Smooth muscle cell (in vitro differentiated cells): ENCODE measurements at regions not wholly inside any gene's neighbourhood (a gene's known extent, or its start where the extent isn't known, plus 50 kb on each side); places are given as distances from the start of the nearest gene placed in this dataset.

Source experiments
- DNase-seq: peaks from one replicate; lab custom pipeline; 2025; ENCODE audit not compliant: unreplicated experiment; lab: John Stamatoyannopoulos, UW
- H2AFZ ChIP-seq: fragments of 200-600 bp; sonication (generic); 2 replicates; pipeline ENCODE4 v1.6.0; 2016; ENCODE audit warnings: antibody characterized with exemption, low read depth, mild to moderate bottlenecking
- H3F3A ChIP-seq: fragments of 200-600 bp; sonication (generic); 2 replicates; pipeline ENCODE4 v1.6.0; 2017; ENCODE audit warnings: antibody characterized with exemption, low read depth
- H3K27ac ChIP-seq: fragments of 200-600 bp; sonication (generic); 2 replicates; pipeline ENCODE4 v1.5.1; 2016; ENCODE audit warnings: low read depth, mild to moderate bottlenecking
- H3K27me3 ChIP-seq: fragments of 200-600 bp; sonication (generic); 2 replicates; pipeline ENCODE4 v1.6.1; 2016; ENCODE audit warnings: low read depth, mild to moderate bottlenecking
- H3K36me3 ChIP-seq: fragments of 200-600 bp; sonication (generic); 2 replicates; pipeline ENCODE4 v1.5.1; 2016; ENCODE audit warnings: low read depth
- H3K4me1 ChIP-seq: fragments of 200-600 bp; sonication (generic); 2 replicates; pipeline ENCODE4 v1.5.1; 2016; ENCODE audit warnings: low read depth
- H3K4me2 ChIP-seq: fragments of 200-600 bp; sonication (generic); 2 replicates; pipeline ENCODE4 v1.6.0; 2016; ENCODE audit warnings: mild to moderate bottlenecking
- H3K4me3 ChIP-seq: fragments of 200-600 bp; sonication (generic); 2 replicates; pipeline ENCODE4 v1.5.1; 2016; ENCODE audit warnings: mild to moderate bottlenecking
- H3K79me2 ChIP-seq: fragments of 200-600 bp; sonication (generic); 2 replicates; pipeline ENCODE4 v1.6.0; 2016; ENCODE audit warnings: low read depth, mild to moderate bottlenecking
- H3K9ac ChIP-seq: fragments of 200-600 bp; sonication (generic); 2 replicates; pipeline ENCODE4 v1.6.0; 2016; ENCODE audit warnings: low read depth
- H3K9me3 ChIP-seq: fragments of 200-600 bp; sonication (generic); replicated peaks from 2 replicates; pipeline ENCODE4 v1.5.1; 2016; ENCODE audit warnings: low read depth
- H4K20me1 ChIP-seq: fragments of 200-600 bp; sonication (generic); 2 replicates; pipeline ENCODE4 v1.6.0; 2016; ENCODE audit warnings: low read depth
- CTCF ChIP-seq: fragments of 200-600 bp; sonication (generic); IDR thresholded peaks from 2 replicates; pipeline ENCODE4 v1.5.1; 2017; ENCODE audit warnings: borderline replicate concordance, mild to moderate bottlenecking, antibody characterized with exemption; ENCODE audit not compliant: insufficient read depth, poor library complexity, severe bottlenecking
- WGBS: methylation state at CpG from one replicate; pipeline ENCODE4 v1.1.7; 2016; ENCODE audit warnings: low lambda C conversion rate; 5-methylcytosine and 5-hydroxymethylcytosine counted together

- H3K4me1 ChIP-seq, result no peaks in the 10 kb centered on the region
- no peaks in the 10 kb centered on the region for H4K20me1 ChIP-seq
- 96% methylated on average over 2 of the region's 2 CpGs for WGBS
- H2AFZ ChIP-seq, result no peak overlapping the region
- no peak for TF ChIP-seq CTCF
- no peaks in the 10 kb centered on the region for H3K27me3 ChIP-seq
- H3K4me3 ChIP-seq, result no peak overlapping the region
- no peaks in the 10 kb centered on the region for H3K79me2 ChIP-seq
- no peak overlapping the region for H3K27ac ChIP-seq
- no peaks in the 10 kb centered on the region for H3F3A ChIP-seq
- no peak overlapping the region for H3K9ac ChIP-seq
- no peaks in the 10 kb centered on the region for H3K9me3 ChIP-seq
- no peak for DNase-seq
- no peaks in the 10 kb centered on the region for H3K36me3 ChIP-seq
- no peak overlapping the region for H3K4me2 ChIP-seq
Observed at GRCh38 chr1:198472997-198473396, 67.5 kb downstream of the ATP6V1G3 start.

- WGBS, result 90% methylated on average over 1 of the region's 1 CpG
- H3K9me3 ChIP-seq, result no peaks in the 10 kb centered on the region
- no peaks in the 10 kb centered on the region for H3K79me2 ChIP-seq
- H3K4me2 ChIP-seq, result no peak overlapping the region
- H3K27me3 ChIP-seq, result no peaks in the 10 kb centered on the region
- H3K4me3 ChIP-seq, result no peak overlapping the region
- H4K20me1 ChIP-seq, result no peaks in the 10 kb centered on the region
- no peaks in the 10 kb centered on the region for H3K4me1 ChIP-seq
- H3K9ac ChIP-seq, result no peak overlapping the region
- H3F3A ChIP-seq, result no peaks in the 10 kb centered on the region
- no peak for TF ChIP-seq CTCF
- H3K27ac ChIP-seq, result no peak overlapping the region
- no peak for DNase-seq
- no peaks in the 10 kb centered on the region for H3K36me3 ChIP-seq
- no peak overlapping the region for H2AFZ ChIP-seq
Observed at GRCh38 chr1:198472119-198472518, 68.4 kb downstream of the ATP6V1G3 start.

GRCh38 chr1:198467907-198468306, 72.6 kb downstream of the ATP6V1G3 start:
- no peak overlapping the region for H3K4me3 ChIP-seq
- H3K4me2 ChIP-seq, result no peak overlapping the region
- no peaks in the 10 kb centered on the region for H3K4me1 ChIP-seq
- H3K9me3 ChIP-seq, result no peaks in the 10 kb centered on the region
- no peaks in the 10 kb centered on the region for H3K79me2 ChIP-seq
- peak overlapping the region; percentile 47 for H2AFZ ChIP-seq
- 96% methylated on average over 2 of the region's 2 CpGs for WGBS
- no peak overlapping the region for H3K27ac ChIP-seq
- no peaks in the 10 kb centered on the region for H3K27me3 ChIP-seq
- H3F3A ChIP-seq, result no peaks in the 10 kb centered on the region
- H3K9ac ChIP-seq, result no peak overlapping the region
- H4K20me1 ChIP-seq, result no peaks in the 10 kb centered on the region
- no peak for DNase-seq
- TF ChIP-seq CTCF, result no peak
- no peaks in the 10 kb centered on the region for H3K36me3 ChIP-seq

- Histone ChIP-seq H3K4me2 (no peak overlapping the region), H3K9me3 (no peaks in the 10 kb centered on the region), H3K36me3 (no peaks in the 10 kb centered on the region), H3K9ac (no peak overlapping the region), H3K4me1 (no peaks in the 10 kb centered on the region), H2AFZ (peak overlapping the region; percentile 47), H3K27ac (no peak overlapping the region), H3K27me3 (no peaks in the 10 kb centered on the region), H3F3A (no peaks in the 10 kb centered on the region), H3K79me2 (no peaks in the 10 kb centered on the region), H4K20me1 (no peaks in the 10 kb centered on the region), H3K4me3 (no peak overlapping the region)
- TF ChIP-seq CTCF, result no peak
- DNase-seq, result no peak
- WGBS, result 85% methylated on average over 2 of the region's 2 CpGs
Observed at GRCh38 chr1:198467342-198467741, 73.1 kb downstream of the ATP6V1G3 start.
